ENCODE measurements at regions not wholly inside any gene's neighbourhood (a gene's known extent, or its start where the extent isn't known, plus 50 kb on each side); places are given as distances from the start of the nearest gene placed in this dataset.

GRCh38 chr2:19671311-19671710 lies 230.5 kb downstream of the TTC32 start:
- Mint-ChIP-seq H3K4me1 (peaks cover 97% of the 10 kb centered on the region), H3K27me3 (ENCODE audit: low read depth, poor library complexity) (peaks cover 3% of the 10 kb centered on the region), H3K36me3 (ENCODE audit: low read depth) (no peaks in the 10 kb centered on the region), H3K4me3 (no peak overlapping the region), H3K9me3 (no peaks in the 10 kb centered on the region), H3K27ac (no peak overlapping the region)
- no peak for DNase-seq
- TF ChIP-seq, protein P1, sequence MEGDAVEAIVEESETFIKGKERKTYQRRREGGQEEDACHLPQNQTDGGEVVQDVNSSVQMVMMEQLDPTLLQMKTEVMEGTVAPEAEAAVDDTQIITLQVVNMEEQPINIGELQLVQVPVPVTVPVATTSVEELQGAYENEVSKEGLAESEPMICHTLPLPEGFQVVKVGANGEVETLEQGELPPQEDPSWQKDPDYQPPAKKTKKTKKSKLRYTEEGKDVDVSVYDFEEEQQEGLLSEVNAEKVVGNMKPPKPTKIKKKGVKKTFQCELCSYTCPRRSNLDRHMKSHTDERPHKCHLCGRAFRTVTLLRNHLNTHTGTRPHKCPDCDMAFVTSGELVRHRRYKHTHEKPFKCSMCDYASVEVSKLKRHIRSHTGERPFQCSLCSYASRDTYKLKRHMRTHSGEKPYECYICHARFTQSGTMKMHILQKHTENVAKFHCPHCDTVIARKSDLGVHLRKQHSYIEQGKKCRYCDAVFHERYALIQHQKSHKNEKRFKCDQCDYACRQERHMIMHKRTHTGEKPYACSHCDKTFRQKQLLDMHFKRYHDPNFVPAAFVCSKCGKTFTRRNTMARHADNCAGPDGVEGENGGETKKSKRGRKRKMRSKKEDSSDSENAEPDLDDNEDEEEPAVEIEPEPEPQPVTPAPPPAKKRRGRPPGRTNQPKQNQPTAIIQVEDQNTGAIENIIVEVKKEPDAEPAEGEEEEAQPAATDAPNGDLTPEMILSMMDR (IDR thresholded peaks at IDR 0.05) = no peak

- H3K4me1 Mint-ChIP-seq = peaks cover 87% of the 10 kb centered on the region
- DNase-seq = no peak
- H3K27ac Mint-ChIP-seq = no peak overlapping the region
These were observed 231.5 kb downstream of the TTC32 start for GRCh38 chr2:19670303-19670702.

DNA sequence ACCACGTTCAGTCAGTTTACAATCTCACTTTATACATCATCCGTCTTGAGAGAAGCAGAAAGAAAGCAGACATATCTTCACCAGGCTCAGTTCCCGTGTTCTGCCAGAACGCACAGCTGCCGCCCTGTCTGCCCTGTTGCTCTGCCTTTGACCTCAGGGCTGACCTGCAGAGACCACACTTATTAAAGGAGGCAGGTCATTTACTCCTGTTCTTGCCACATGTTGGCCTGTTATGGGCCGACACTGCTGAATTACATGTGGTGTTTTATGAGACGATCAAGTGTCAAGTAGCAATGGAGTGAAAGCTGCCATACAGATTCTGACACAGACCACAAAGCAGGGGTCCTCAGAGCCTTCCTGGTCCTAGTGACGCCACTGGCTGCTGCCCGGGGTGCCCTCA lies 232.2 kb downstream of the TTC32 start:
- TF ChIP-seq, protein P1 (IDR thresholded peaks at IDR 0.05) = no peak
- H3K4me1 Mint-ChIP-seq = peaks cover 84% of the 10 kb centered on the region
- H3K36me3 Mint-ChIP-seq (ENCODE audit: low read depth) = no peaks in the 10 kb centered on the region
- DNase-seq = peak; percentile 48
- H3K9me3 Mint-ChIP-seq = no peaks in the 10 kb centered on the region
- peak overlapping the region; percentile 81 for H3K27ac Mint-ChIP-seq
- peaks cover 3% of the 10 kb centered on the region for H3K27me3 Mint-ChIP-seq (ENCODE audit: low read depth, poor library complexity)
- H3K4me3 Mint-ChIP-seq = peak overlapping the region; percentile 44

More at GRCh38 chr2:19670303-19670702, 231.5 kb downstream of the TTC32 start:
- H3K27me3 Mint-ChIP-seq (ENCODE audit: low read depth, poor library complexity) = peaks cover 3% of the 10 kb centered on the region
- peak overlapping the region; percentile 32 for H3K4me3 Mint-ChIP-seq
- H3K9me3 Mint-ChIP-seq = no peaks in the 10 kb centered on the region
- TF ChIP-seq, protein P1 (IDR thresholded peaks at IDR 0.05) = no peak
- H3K36me3 Mint-ChIP-seq (ENCODE audit: low read depth) = no peaks in the 10 kb centered on the region

DNA sequence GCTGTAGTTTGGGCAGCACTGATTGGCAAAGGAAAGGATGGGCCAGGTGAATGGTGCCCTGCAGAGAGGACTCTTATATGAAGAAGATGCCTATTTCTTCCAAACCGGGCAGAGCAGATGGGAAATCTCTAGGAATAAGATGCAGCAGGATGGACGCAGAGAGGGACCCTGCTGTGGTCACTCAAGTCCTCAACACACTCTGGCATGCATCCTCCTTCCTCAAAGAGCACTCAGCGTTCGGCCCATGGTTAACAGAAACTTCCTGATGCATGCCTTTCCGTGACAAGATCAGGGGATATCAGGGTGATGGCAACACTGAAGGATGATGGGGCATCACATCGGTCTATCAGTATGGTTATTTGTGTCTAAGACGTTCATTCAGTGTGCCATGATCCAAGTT lies 232.7 kb downstream of the TTC32 start:
- Mint-ChIP-seq H3K27ac (peak overlapping the region; percentile 81), H3K4me3 (no peak overlapping the region), H3K4me1 (peaks cover 81% of the 10 kb centered on the region), H3K9me3 (no peaks in the 10 kb centered on the region), H3K36me3 (ENCODE audit: low read depth) (no peaks in the 10 kb centered on the region), H3K27me3 (ENCODE audit: low read depth, poor library complexity) (peaks cover 3% of the 10 kb centered on the region)
- TF ChIP-seq, protein P1 (IDR thresholded peaks at IDR 0.05) = no peak
- DNase-seq = no peak

- Mint-ChIP-seq H3K9me3 (no peaks in the 10 kb centered on the region), H3K27ac (peak overlapping the region; percentile 96), H3K27me3 (ENCODE audit: low read depth, poor library complexity) (peaks cover 3% of the 10 kb centered on the region), H3K4me3 (peak overlapping the region; percentile 28), H3K36me3 (ENCODE audit: low read depth) (no peaks in the 10 kb centered on the region), H3K4me1 (peaks cover 69% of the 10 kb centered on the region)
- DNase-seq = peak; percentile 33
- TF ChIP-seq, protein P1 (IDR thresholded peaks at IDR 0.05) = no peak
These were observed 234.2 kb downstream of the TTC32 start for GRCh38 chr2:19667536-19667949.

DNA sequence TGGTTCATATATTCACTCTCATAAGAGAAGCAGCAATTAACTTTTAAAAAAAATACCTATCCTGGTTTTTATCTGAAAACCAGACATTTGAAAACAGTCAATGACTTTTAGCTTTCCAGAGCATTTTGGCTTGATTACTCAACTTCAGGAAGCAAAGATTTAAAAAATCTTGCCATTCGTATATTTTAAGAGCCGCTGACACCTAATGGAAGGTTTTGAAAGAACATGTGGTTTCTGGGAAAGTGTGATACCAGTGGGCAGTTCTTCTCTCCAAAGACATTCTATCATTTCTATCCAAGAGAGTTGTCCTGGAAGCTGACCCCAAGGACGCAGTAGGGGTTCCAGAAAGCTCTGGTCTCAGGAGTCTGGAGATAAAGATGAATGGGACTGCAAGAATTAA lies 234.7 kb downstream of the TTC32 start:
- DNase-seq = no peak
- peaks cover 64% of the 10 kb centered on the region for H3K4me1 Mint-ChIP-seq
- no peak overlapping the region for H3K4me3 Mint-ChIP-seq
- TF ChIP-seq, protein P1 (IDR thresholded peaks at IDR 0.05) = no peak
- no peaks in the 10 kb centered on the region for H3K9me3 Mint-ChIP-seq
- H3K27me3 Mint-ChIP-seq (ENCODE audit: low read depth, poor library complexity) = peaks cover 3% of the 10 kb centered on the region
- peak overlapping the region; percentile 96 for H3K27ac Mint-ChIP-seq
- no peaks in the 10 kb centered on the region for H3K36me3 Mint-ChIP-seq (ENCODE audit: low read depth)
